Spleen (tissue), 7 donors: ENCODE measurements at regions not wholly inside any gene's neighbourhood (a gene's known extent, or its start where the extent isn't known, plus 50 kb on each side); places are given as distances from the start of the nearest gene placed in this dataset.

Experiments
- POLR2A ChIP-seq, 3 donors: fragments of 450-650 bp; IDR thresholded peaks; one replicate each; pipeline ENCODE4 v1.5.1; 2017; ENCODE audit warnings: antibody characterized with exemption in 3 of 3, mild to moderate bottlenecking in 1 of 3
- POLR2AphosphoS5 ChIP-seq, 3 donors: sonication (generic); formaldehyde crosslinking; IDR thresholded peaks; one replicate each; pipeline ENCODE4 v1.5.1; 2017; ENCODE audit warnings: antibody characterized with exemption in 3 of 3
- TF ChIP-seq, protein P1 (sequence below), 11 experiments: fragments of 200-600 bp in 7 of 11; fragments of 450-650 bp in 4 of 11; sonication (generic) in 4 of 11; IDR thresholded peaks in 8 of 11; conservative IDR thresholded peaks in 3 of 11; 1 replicate in 7 of 11; 2 replicates in 4 of 11; pipeline versions ENCODE4 v1.4.0 to v1.8.0; 2016 to 2021; ENCODE audit warnings: antibody characterized with exemption in 11 of 11, inconsistent platforms in 4 of 11, mild to moderate bottlenecking in 1 of 11
- donor health status: DM: no; HTN: no; CAD: no; lungs with moderate emphysema.
- donor health status: DM: no; HTN: no; CAD: no.
- donor health status: DM: no; HTN: no; CAD: no.

DNA sequence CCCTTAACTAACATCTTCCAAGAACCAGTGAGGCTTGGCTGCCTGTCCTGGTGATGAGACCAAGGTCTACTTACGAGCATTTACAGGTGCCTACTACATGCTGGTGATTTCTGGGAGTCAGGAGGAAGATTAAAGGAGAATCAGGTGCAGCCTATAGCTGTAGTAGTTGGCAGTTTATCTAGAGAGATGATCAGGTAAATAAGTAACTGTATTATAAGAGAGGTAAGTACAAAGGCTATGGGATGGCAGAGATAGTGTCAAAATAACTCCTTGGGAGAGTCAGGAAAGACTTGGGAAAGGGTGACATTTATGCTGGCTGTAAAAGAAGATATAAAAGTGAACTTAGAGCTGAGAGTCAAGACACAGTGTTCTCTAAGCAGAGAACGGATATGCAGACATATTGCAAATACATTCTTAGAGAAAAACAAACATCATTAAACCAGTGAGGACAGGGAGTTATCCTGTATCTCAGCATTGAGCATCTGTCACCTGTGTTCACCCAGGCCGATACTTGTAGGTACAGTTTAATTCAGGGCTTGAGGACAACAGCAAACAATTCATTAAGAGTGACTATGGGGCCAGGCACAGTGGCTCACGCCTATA lies 49.7 kb upstream of the ACP3 start:
- TF ChIP-seq, protein P1, sequence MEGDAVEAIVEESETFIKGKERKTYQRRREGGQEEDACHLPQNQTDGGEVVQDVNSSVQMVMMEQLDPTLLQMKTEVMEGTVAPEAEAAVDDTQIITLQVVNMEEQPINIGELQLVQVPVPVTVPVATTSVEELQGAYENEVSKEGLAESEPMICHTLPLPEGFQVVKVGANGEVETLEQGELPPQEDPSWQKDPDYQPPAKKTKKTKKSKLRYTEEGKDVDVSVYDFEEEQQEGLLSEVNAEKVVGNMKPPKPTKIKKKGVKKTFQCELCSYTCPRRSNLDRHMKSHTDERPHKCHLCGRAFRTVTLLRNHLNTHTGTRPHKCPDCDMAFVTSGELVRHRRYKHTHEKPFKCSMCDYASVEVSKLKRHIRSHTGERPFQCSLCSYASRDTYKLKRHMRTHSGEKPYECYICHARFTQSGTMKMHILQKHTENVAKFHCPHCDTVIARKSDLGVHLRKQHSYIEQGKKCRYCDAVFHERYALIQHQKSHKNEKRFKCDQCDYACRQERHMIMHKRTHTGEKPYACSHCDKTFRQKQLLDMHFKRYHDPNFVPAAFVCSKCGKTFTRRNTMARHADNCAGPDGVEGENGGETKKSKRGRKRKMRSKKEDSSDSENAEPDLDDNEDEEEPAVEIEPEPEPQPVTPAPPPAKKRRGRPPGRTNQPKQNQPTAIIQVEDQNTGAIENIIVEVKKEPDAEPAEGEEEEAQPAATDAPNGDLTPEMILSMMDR (IDR thresholded peaks at IDR 0.05 in 8 of 11, conservative IDR thresholded peaks at IDR 0.05 in 3 of 11) = no peak
- TF ChIP-seq POLR2A (IDR thresholded peaks at IDR 0.05) (no peak), POLR2AphosphoS5 (IDR thresholded peaks at IDR 0.05) (no peak)
